ENCODE measurements at regions not wholly inside any gene's neighbourhood (a gene's known extent, or its start where the extent isn't known, plus 50 kb on each side); places are given as distances from the start of the nearest gene placed in this dataset.

- TF ChIP-seq KDM5B (CRISPR knock-in tag; IDR thresholded peaks at IDR 0.05; ENCODE audit: borderline replicate concordance) (no peak), SMARCC2 (IDR thresholded peaks at IDR 0.05) (no peak), POLR2A (IDR thresholded peaks at IDR 0.05; ENCODE audit: insufficient read depth in 1 of 2, low read depth in 2 of 2, low read length in 2 of 2) (no peak)
These were observed 742.9 kb upstream of the PCDH20 start for GRCh38 chr13:62158520-62158919.
